Muscle layer of duodenum (tissue), 2 donors: ENCODE measurements at regions not wholly inside any gene's neighbourhood (a gene's known extent, or its start where the extent isn't known, plus 50 kb on each side); places are given as distances from the start of the nearest gene placed in this dataset.

ENCODE experiments used
- H3K27ac ChIP-seq: one replicate; pipeline ENCODE4 v1.7.0; 2013; ENCODE audit warnings: mild to moderate bottlenecking, low read length
- H3K27me3 ChIP-seq: one replicate; pipeline ENCODE4 v1.7.0; 2013; ENCODE audit warnings: low read depth, mild to moderate bottlenecking, control low read depth, low read length
- H3K36me3 ChIP-seq, 2 donors: one replicate each; pipeline ENCODE4 v1.7.0; 2013; ENCODE audit warnings: low read length in 2 of 2, control low read depth in 1 of 2, mild to moderate bottlenecking in 1 of 2; ENCODE audit not compliant: insufficient read depth in 2 of 2, control insufficient read depth in 1 of 2
- H3K4me1 ChIP-seq, 2 donors: one replicate each; pipeline ENCODE4 v1.7.0; 2013; ENCODE audit warnings: low read length in 2 of 2, mild to moderate bottlenecking in 2 of 2, control low read depth in 1 of 2, moderate library complexity in 1 of 2; ENCODE audit not compliant: insufficient read depth in 2 of 2, control insufficient read depth in 1 of 2
- H3K4me3 ChIP-seq, 2 donors: one replicate each; pipeline ENCODE4 v1.7.0; 2013; ENCODE audit warnings: low read length in 2 of 2, low read depth in 1 of 2, mild to moderate bottlenecking in 1 of 2
- H3K9me3 ChIP-seq, 2 donors: one replicate each; pipeline ENCODE4 v1.7.0; 2013; ENCODE audit warnings: low read length in 2 of 2, control low read depth in 1 of 2, mild to moderate bottlenecking in 1 of 2; ENCODE audit not compliant: control insufficient read depth in 1 of 2
- donor health status: healthy.

DNA sequence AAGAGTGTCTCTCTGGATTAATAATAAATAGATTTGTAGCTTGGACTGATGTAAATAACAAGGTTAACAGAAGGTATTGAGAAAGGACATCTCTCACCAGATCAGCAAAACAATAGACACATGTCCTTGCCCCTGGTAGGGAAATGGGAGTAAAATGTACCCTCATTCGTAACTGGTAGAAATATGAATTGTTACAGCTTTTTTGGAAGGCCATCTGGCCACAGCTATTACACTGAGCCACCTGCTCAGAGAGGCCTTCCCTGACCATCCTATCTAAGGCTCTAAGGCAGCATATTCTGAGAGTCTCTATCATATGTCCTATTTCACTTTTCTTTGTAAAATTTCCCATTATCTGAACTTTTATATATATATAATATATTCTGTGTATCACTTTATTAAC lies 129.1 kb upstream of the MAP1B start:
- H3K36me3 ChIP-seq = no peaks in the 10 kb centered on the region
- H3K9me3 ChIP-seq = peaks cover 5 to 6% of the 10 kb centered on the region in 2 donors
- no peak overlapping the region for H3K4me3 ChIP-seq
- H3K27ac ChIP-seq = no peak overlapping the region
- H3K27me3 ChIP-seq = no peaks in the 10 kb centered on the region
- peaks cover 0 to 6% of the 10 kb centered on the region in 2 donors for H3K4me1 ChIP-seq

DNA sequence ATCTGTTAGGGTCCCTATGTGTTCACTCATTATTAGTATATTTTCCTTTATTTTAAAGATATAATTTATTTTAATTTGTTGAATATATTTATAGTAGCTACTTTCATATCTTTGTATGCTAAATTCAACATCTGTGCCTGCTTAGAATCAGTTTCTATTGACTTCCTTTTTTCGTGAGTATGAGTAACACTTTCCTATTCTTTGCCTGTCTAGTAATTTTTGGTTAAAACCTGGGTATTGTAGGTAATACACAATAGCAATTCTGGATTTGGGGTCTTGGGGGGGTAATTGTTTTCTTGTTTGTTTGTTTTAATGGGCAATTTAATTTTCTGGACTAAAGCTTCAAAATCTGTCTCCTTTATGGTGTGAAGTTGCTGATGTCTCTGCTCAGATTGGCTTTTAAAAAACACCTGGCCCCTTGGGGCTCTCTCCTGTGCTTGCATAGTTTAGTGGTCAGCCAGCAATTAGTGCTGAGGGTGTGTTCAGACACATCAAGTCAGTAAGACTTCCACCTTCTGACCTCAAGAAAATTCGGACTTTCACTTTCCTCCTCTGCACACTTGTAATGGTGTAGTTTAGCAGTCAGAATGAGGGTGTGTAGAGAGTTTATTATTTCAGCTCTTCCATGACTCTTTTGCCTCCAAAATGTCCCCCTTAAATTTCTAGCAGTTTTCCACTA lies 124.4 kb upstream of the MAP1B start:
- H3K4me1 ChIP-seq = no peaks in the 10 kb centered on the region
- no peaks in the 10 kb centered on the region for H3K36me3 ChIP-seq
- peaks cover 5 to 6% of the 10 kb centered on the region in 2 donors for H3K9me3 ChIP-seq
- no peaks in the 10 kb centered on the region for H3K27me3 ChIP-seq
- no peak overlapping the region for H3K4me3 ChIP-seq
- H3K27ac ChIP-seq = no peak overlapping the region

DNA sequence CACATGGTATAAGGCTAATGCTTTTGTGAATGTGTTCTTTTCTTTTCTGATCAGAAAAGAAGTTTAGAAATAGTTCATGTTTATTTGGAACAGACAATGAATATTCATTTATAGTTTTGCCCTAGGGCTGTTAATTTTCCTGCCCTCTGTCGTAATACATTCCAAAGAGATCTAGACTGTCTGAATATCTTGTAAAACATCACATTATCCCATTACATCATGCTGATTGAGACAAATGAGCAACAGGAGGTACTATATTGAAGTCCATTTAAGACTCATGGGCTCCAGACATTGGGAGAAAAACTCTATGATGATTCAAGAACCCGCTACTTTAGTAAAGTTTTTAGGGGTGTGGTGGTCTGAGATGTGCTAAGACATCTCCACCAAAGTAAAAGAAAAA lies 121.2 kb upstream of the MAP1B start:
- Histone ChIP-seq H3K27ac (no peak overlapping the region), H3K4me1 (no peaks in the 10 kb centered on the region), H3K4me3 (no peak overlapping the region)

DNA sequence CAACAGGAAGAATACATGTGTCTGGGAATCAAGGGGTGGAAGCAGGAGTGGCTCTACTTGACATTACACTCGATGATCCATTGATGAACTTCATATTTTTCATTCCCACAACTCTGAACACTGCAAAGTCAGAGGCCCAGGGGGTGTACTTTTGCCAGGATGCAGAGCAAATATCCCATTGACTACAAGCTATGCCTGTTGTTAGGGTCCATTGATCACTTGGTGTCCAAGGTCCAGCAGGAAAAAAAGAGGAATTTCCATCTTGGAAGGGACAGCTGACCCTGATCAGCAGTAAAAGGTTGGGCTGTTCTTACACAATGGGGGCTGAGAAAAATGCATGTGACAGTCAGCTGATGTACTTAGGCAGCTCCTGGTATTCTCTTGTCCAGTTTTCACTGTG lies 118.5 kb upstream of the MAP1B start:
- Histone ChIP-seq H3K4me1 (no peaks in the 10 kb centered on the region), H3K27ac (no peak overlapping the region), H3K27me3 (no peaks in the 10 kb centered on the region)

More for the DNA sequence above, 121.2 kb upstream of the MAP1B start:
- H3K9me3 ChIP-seq = peaks cover 5 to 6% of the 10 kb centered on the region in 2 donors
- H3K27me3 ChIP-seq = no peaks in the 10 kb centered on the region
- no peaks in the 10 kb centered on the region for H3K36me3 ChIP-seq

DNA sequence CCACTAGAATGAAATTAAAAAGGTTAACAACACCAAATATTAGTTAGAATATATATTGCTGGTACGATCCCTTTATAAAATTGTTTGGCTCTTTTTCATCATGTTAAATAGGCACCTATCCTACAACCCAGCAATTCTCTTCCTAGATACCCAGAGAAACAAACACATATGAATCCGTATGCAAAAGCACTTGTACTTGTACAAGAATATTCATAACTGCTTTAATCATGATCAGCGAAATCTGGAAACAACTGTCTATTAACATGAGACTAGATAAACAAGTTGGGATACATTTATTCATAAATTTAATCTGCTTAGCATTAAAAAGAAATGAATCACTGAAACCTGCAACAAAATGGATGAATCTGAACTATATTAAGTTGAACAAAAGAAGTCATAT lies 113.7 kb upstream of the MAP1B start:
- Histone ChIP-seq H3K27ac (no peak overlapping the region), H3K4me3 (no peak overlapping the region)

More for the DNA sequence above, 118.5 kb upstream of the MAP1B start:
- Histone ChIP-seq H3K4me3 (no peak overlapping the region), H3K9me3 (no peaks in the 10 kb centered on the region), H3K36me3 (no peaks in the 10 kb centered on the region)

DNA sequence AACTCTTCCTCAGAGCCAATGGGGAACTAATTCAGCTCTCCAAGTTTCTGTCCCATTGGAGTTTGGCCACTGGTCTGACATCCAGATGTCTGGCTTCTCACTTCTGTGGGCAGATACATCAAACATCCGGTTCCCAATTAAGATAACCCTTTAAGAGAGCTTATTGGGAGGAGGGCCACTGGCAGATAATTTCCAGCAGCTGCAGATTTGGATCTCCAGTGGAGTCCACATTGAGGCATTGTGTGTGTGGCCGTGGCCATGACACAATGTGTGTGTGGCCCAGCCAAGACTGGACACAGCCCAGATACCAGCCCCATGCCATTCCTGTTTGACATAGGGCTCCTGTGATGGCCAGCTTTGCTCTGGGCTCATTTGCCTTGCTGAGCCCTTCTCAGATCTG lies 110.5 kb upstream of the MAP1B start:
- H3K9me3 ChIP-seq = no peaks in the 10 kb centered on the region
- H3K27me3 ChIP-seq = no peaks in the 10 kb centered on the region
- no peaks in the 10 kb centered on the region for H3K36me3 ChIP-seq
- no peak overlapping the region for H3K27ac ChIP-seq
- no peaks in the 10 kb centered on the region for H3K4me1 ChIP-seq
- H3K4me3 ChIP-seq = no peak overlapping the region

More for the DNA sequence above, 113.7 kb upstream of the MAP1B start:
- no peaks in the 10 kb centered on the region for H3K9me3 ChIP-seq
- no peaks in the 10 kb centered on the region for H3K36me3 ChIP-seq
- H3K4me1 ChIP-seq = no peaks in the 10 kb centered on the region
- H3K27me3 ChIP-seq = no peaks in the 10 kb centered on the region

DNA sequence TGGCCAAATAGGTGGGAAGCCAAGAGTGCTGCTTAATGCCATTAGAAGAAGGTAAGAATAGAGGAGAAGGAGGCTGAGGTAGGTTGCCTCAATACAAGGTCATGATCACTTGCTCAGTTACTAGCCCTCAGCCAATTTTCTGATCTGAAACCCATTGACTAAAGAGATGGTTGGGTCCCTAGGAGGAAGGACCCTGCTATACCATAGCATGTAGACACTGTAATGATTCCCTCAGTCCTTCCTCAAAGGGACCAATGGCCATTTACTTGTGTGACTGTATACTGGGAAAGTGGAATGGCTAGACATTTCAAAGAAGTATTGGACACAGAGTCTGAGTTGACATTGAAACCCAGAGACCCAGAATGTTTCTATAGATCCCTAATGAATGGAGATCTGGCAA lies 108.5 kb upstream of the MAP1B start:
- Histone ChIP-seq H3K36me3 (no peaks in the 10 kb centered on the region), H3K4me1 (no peaks in the 10 kb centered on the region), H3K4me3 (no peak overlapping the region), H3K9me3 (no peaks in the 10 kb centered on the region), H3K27me3 (no peaks in the 10 kb centered on the region), H3K27ac (no peak overlapping the region)

DNA sequence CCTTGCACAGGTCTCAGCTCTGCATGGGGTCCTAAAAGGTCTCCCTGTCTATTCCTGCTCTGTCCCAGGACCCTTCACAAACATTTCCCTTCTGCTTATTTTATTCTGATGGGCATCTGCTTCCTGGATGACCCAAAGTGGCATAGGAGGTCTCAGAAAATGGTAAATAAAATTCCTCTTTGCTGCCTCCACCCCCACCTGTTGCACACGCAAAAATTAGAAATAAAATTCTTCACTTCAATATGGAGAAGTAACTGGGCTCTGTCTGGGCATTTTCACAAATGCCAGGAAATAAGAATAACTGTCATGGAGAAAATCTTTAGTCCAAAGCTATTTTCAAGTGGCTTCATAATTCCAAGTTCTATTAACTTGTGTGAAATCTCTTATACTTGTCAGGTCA lies 106.6 kb upstream of the MAP1B start:
- H3K27ac ChIP-seq = no peak overlapping the region
- no peaks in the 10 kb centered on the region for H3K9me3 ChIP-seq

DNA sequence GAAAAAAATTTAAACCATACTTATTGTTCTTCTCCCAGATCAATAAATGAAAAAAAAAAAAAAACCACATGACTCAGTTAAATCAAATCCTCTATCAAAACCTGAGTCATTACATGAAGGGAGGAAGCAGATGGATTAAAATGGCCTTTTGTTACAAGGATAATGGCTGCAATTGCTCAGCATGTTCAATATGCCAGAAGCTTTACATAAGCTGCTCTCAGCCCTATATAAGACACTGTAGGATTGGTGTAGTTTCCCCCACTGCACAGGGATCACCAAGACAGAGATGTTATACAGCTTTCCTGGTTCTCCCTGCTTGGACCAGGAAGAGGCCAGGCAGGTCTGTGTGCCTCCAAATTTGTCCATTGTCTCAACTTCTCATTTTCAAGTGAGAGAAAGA lies 101.6 kb upstream of the MAP1B start:
- Histone ChIP-seq H3K27me3 (no peaks in the 10 kb centered on the region), H3K9me3 (no peaks in the 10 kb centered on the region), H3K4me1 (no peaks in the 10 kb centered on the region), H3K27ac (no peak overlapping the region), H3K4me3 (no peak overlapping the region), H3K36me3 (no peaks in the 10 kb centered on the region)

More for the DNA sequence above, 106.6 kb upstream of the MAP1B start:
- H3K36me3 ChIP-seq = no peaks in the 10 kb centered on the region
- no peak overlapping the region for H3K4me3 ChIP-seq
- no peaks in the 10 kb centered on the region for H3K4me1 ChIP-seq
- H3K27me3 ChIP-seq = no peaks in the 10 kb centered on the region

DNA sequence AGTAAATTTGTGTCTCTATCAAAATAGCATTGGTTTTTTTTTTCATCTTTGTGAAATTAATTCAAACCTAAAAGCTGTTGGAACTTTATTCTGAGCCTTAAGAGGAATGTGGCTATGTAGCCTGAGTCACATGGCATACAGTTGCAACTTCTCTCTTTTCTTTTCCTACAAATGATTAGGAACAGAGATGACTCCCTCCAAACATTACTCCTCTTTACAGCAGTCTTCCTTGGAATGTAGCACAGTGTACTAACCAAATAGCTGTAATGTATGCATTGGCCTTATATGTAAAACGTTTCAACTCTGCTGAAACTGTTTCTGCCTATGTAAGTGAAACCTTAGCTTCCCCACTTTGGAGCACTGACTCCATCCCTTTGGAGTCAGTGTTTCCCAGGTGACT lies 100.9 kb upstream of the MAP1B start:
- Histone ChIP-seq H3K9me3 (no peaks in the 10 kb centered on the region), H3K4me1 (no peaks in the 10 kb centered on the region), H3K4me3 (no peak overlapping the region), H3K27me3 (no peaks in the 10 kb centered on the region), H3K36me3 (no peaks in the 10 kb centered on the region), H3K27ac (no peak overlapping the region)

DNA sequence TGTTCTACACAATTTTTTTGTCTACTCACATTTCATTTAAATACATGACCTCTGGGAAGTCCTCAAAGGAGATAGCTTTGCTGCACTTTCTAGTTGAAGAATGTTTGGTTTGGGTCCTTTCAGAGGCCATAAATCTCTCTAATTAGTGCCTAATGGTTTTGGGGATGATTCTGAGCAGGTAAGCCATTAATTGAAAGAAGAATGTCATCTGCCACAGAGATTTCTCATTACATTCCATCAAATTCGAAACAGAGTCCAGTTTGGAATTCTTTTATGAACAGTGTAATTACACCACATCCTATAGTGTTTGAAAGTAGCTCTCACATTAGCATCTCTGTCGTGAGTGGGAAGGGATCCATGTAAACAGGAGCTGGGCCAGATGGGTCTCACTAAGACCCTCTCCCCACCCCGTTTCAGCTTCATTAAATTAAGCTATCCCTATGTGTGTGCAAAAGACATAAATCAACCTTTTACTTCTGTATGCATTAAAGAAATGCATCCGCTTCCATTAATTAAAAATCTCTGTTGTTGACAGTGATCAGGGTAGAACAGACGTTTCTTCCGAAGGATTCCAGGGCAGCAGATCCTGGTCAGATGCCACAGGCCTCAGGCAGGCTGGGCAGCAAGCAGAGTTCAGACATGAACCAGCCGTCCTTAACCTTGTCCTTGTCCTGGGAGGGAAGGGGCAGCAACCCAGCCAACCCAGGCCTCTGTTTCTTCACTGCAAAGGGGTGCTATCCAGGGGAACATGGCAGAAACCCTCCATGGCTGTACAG lies 99.8 kb upstream of the MAP1B start:
- Histone ChIP-seq H3K4me3 (no peak overlapping the region), H3K27ac (no peak overlapping the region), H3K4me1 (no peaks in the 10 kb centered on the region), H3K27me3 (no peaks in the 10 kb centered on the region), H3K36me3 (no peaks in the 10 kb centered on the region), H3K9me3 (no peaks in the 10 kb centered on the region)
